Activated CD4-positive, alpha-beta T cell treated with anti-CD3 and anti-CD28 coated beads, Interleukin-2, amount 50 U/mL, for 1 hour (primary cell): ENCODE measurements at regions not wholly inside any gene's neighbourhood (a gene's known extent, or its start where the extent isn't known, plus 50 kb on each side); places are given as distances from the start of the nearest gene placed in this dataset.
"Not testable (repeated sequence)": the region's sequence is repeated elsewhere in the genome, so short reads cannot be mapped to it uniquely, and the experiment has no call there.

Source experiments
- DNase-seq: peaks from one replicate; pipeline ENCODE4 v3.0.0-alpha.2; 2020

GRCh38 chr4:24195991-24196736, 306.3 kb upstream of the PPARGC1A start:
- no peak for DNase-seq

GRCh38 chr4:24192018-24192641, 302.3 kb upstream of the PPARGC1A start:
- no peak for DNase-seq

GRCh38 chr4:24190761-24191695, 301.2 kb upstream of the PPARGC1A start:
- no peak for DNase-seq

- DNase-seq = no peak
Measured at GRCh38 chr4:24188459-24188858, 298.6 kb upstream of the PPARGC1A start.

- no peak for DNase-seq
Measured at GRCh38 chr4:24186466-24186865, 296.6 kb upstream of the PPARGC1A start.

- no peak for DNase-seq
Measured at GRCh38 chr4:24181005-24181404, 291.2 kb upstream of the PPARGC1A start.

GRCh38 chr4:24180586-24180985, 290.7 kb upstream of the PPARGC1A start:
- no peak for DNase-seq

GRCh38 chr4:24179201-24179840, 289.5 kb upstream of the PPARGC1A start:
- DNase-seq = no peak

- not testable (repeated sequence) for DNase-seq
Measured at GRCh38 chr4:24177443-24177842, 287.6 kb upstream of the PPARGC1A start.

- DNase-seq = no peak
Measured at GRCh38 chr4:24175707-24176106, 285.9 kb upstream of the PPARGC1A start.

- no peak for DNase-seq
Measured at GRCh38 chr4:24174602-24175001, 284.8 kb upstream of the PPARGC1A start.

- no peak for DNase-seq
Measured at GRCh38 chr4:24172406-24172805, 282.6 kb upstream of the PPARGC1A start.

- no peak for DNase-seq
Measured at GRCh38 chr4:24169956-24170355, 280.1 kb upstream of the PPARGC1A start.

GRCh38 chr4:24168658-24169057, 278.8 kb upstream of the PPARGC1A start:
- DNase-seq = no peak

GRCh38 chr4:24166501-24166900, 276.7 kb upstream of the PPARGC1A start:
- no peak for DNase-seq

- DNase-seq = no peak
Measured at GRCh38 chr4:24164797-24165196, 274.9 kb upstream of the PPARGC1A start.

GRCh38 chr4:24164054-24164693, 274.3 kb upstream of the PPARGC1A start:
- DNase-seq = no peak

- no peak for DNase-seq
Measured at GRCh38 chr4:24163314-24163713, 273.5 kb upstream of the PPARGC1A start.

GRCh38 chr4:24160358-24160757, 270.5 kb upstream of the PPARGC1A start:
- DNase-seq = no peak

- no peak for DNase-seq
Measured at GRCh38 chr4:24158031-24158430, 268.2 kb upstream of the PPARGC1A start.

GRCh38 chr4:24150034-24150433, 260.2 kb upstream of the PPARGC1A start:
- no peak for DNase-seq

GRCh38 chr4:24146127-24146526, 256.3 kb upstream of the PPARGC1A start:
- no peak for DNase-seq

- DNase-seq = no peak
Measured at GRCh38 chr4:24145591-24145990, 255.7 kb upstream of the PPARGC1A start.
